Naive thymus-derived CD8-positive, alpha-beta T cell (primary cell): ENCODE measurements at regions not wholly inside any gene's neighbourhood (a gene's known extent, or its start where the extent isn't known, plus 50 kb on each side); places are given as distances from the start of the nearest gene placed in this dataset.

Experiments used
- ATAC-seq, 2 donors: fragments of 150-1000 bp; cut with Tn5 transposase in 1 of 2; sonication (Bioruptor Pico), chemical (Tn5 transposase) in 1 of 2; 1 replicate in 1 of 2; 2 replicates in 1 of 2; pipeline ENCODE4 v1.10.0; 2021; ENCODE audit warnings: mild to moderate bottlenecking in 2 of 2, moderate library complexity in 2 of 2
- POLR2A ChIA-PET: fragments of 350-600 bp; sonication (Branson Sonifier 250); formaldehyde crosslinking; loops from one replicate; lab custom pipeline; 2021; ENCODE audit warnings: antibody characterized with exemption; lab: Charles Lee
- DNase-seq, 10 donors: peaks; one replicate each; pipeline versions ENCODE4 v3.0.0 to v3.0.0-alpha.2; 2020 to 2022
- H3K27ac Mint-ChIP-seq, 10 donors: one replicate each; pipeline ENCODE4 v1.8.0; 2020 to 2022; ENCODE audit warnings: mild to moderate bottlenecking in 10 of 10, mixed read lengths in 10 of 10, moderate library complexity in 4 of 10, inconsistent platforms in 1 of 10
- H3K27me3 Mint-ChIP-seq, 5 donors: one replicate each; pipeline ENCODE4 v1.8.0; 2021 to 2022; ENCODE audit warnings: mixed read lengths in 5 of 5
- H3K36me3 Mint-ChIP-seq, 3 donors: one replicate each; pipeline ENCODE4 v1.8.0; 2020 to 2022; ENCODE audit warnings: mixed read lengths in 3 of 3, mild to moderate bottlenecking in 2 of 3, inconsistent platforms in 1 of 3
- H3K4me1 Mint-ChIP-seq, 4 donors: one replicate each; pipeline ENCODE4 v1.8.0; 2021 to 2022; ENCODE audit warnings: mixed read lengths in 4 of 4
- H3K4me3 Mint-ChIP-seq, 10 donors: one replicate each; pipeline ENCODE4 v1.8.0; 2020 to 2022; ENCODE audit warnings: mild to moderate bottlenecking in 10 of 10, mixed read lengths in 10 of 10, moderate library complexity in 6 of 10, inconsistent platforms in 1 of 10
- H3K9me3 Mint-ChIP-seq, 9 donors: one replicate each; pipeline ENCODE4 v1.8.0; 2020 to 2022; ENCODE audit warnings: mixed read lengths in 9 of 9, mild to moderate bottlenecking in 3 of 9, inconsistent platforms in 1 of 9, moderate library complexity in 1 of 9

- no peak for DNase-seq
- no peak for ATAC-seq
- Mint-ChIP-seq H3K27me3 (peaks cover 9 to 25% (median 9%) of the 10 kb centered on the region in 5 donors), H3K4me3 (no peak overlapping the region), H3K9me3 (peaks cover 0 to 2% (median 0%) of the 10 kb centered on the region in 9 donors), H3K36me3 (no peaks in the 10 kb centered on the region), H3K27ac (no peak overlapping the region), H3K4me1 (no peaks in the 10 kb centered on the region)
- POLR2A ChIA-PET, result no interaction called here
Measured at GRCh38 chr3:70808881-70809280, 496.4 kb upstream of the MDFIC2 start.

- no peaks in the 10 kb centered on the region for H3K4me1 Mint-ChIP-seq
Measured at GRCh38 chr3:70806556-70806955, 494.1 kb upstream of the MDFIC2 start.

GRCh38 chr3:70806021-70806420 lies 493.6 kb upstream of the MDFIC2 start:
- H3K36me3 Mint-ChIP-seq, result no peaks in the 10 kb centered on the region
- no peaks in the 10 kb centered on the region for H3K4me1 Mint-ChIP-seq
- DNase-seq (no peak), ATAC-seq (no peak)
- no peak overlapping the region for H3K27ac Mint-ChIP-seq
- POLR2A ChIA-PET, result no interaction called here
- H3K27me3 Mint-ChIP-seq, result peaks cover 9 to 28% (median 14%) of the 10 kb centered on the region in 5 donors
- no peak overlapping the region for H3K4me3 Mint-ChIP-seq
- peaks cover 0 to 2% (median 0%) of the 10 kb centered on the region in 9 donors for H3K9me3 Mint-ChIP-seq

More at GRCh38 chr3:70806556-70806955, 494.1 kb upstream of the MDFIC2 start:
- H3K27me3 Mint-ChIP-seq, result peaks cover 9 to 25% (median 12%) of the 10 kb centered on the region in 5 donors
- DNase-seq, result no peak
- peaks cover 0 to 2% (median 0%) of the 10 kb centered on the region in 9 donors for H3K9me3 Mint-ChIP-seq
- H3K4me3 Mint-ChIP-seq, result no peak overlapping the region
- no peak overlapping the region for H3K27ac Mint-ChIP-seq
- POLR2A ChIA-PET, result no interaction called here
- no peak for ATAC-seq
- H3K36me3 Mint-ChIP-seq, result no peaks in the 10 kb centered on the region

GRCh38 chr3:70805061-70805889 lies 492.8 kb upstream of the MDFIC2 start:
- POLR2A ChIA-PET, result no interaction called here
- no peaks in the 10 kb centered on the region for H3K36me3 Mint-ChIP-seq
- DNase-seq (no peak), ATAC-seq (no peak)
- H3K9me3 Mint-ChIP-seq, result peaks cover 0 to 2% (median 0%) of the 10 kb centered on the region in 9 donors
- no peak overlapping the region for H3K4me3 Mint-ChIP-seq
- H3K27ac Mint-ChIP-seq, result no peak overlapping the region
- no peaks in the 10 kb centered on the region for H3K4me1 Mint-ChIP-seq
- H3K27me3 Mint-ChIP-seq, result peaks cover 9 to 35% (median 16%) of the 10 kb centered on the region in 5 donors

- Mint-ChIP-seq H3K36me3 (no peaks in the 10 kb centered on the region), H3K9me3 (peaks cover 0 to 2% (median 0%) of the 10 kb centered on the region in 9 donors), H3K27ac (no peak overlapping the region), H3K27me3 (peaks cover 14 to 47% (median 23%) of the 10 kb centered on the region in 5 donors), H3K4me1 (no peaks in the 10 kb centered on the region), H3K4me3 (no peak overlapping the region)
- POLR2A ChIA-PET, result no interaction called here
- no peak for ATAC-seq
- DNase-seq, result no peak
Measured at GRCh38 chr3:70803891-70804290, 491.5 kb upstream of the MDFIC2 start.

GRCh38 chr3:70803319-70803718 lies 490.9 kb upstream of the MDFIC2 start:
- Mint-ChIP-seq H3K27ac (no peak overlapping the region), H3K4me3 (no peak overlapping the region), H3K9me3 (peaks cover 0 to 2% (median 0%) of the 10 kb centered on the region in 9 donors), H3K4me1 (no peaks in the 10 kb centered on the region), H3K27me3 (peaks cover 14 to 50% (median 23%) of the 10 kb centered on the region in 5 donors), H3K36me3 (no peaks in the 10 kb centered on the region)
- no peak for DNase-seq
- no peak for ATAC-seq
- POLR2A ChIA-PET, result no interaction called here

GRCh38 chr3:70800951-70801350 lies 488.5 kb upstream of the MDFIC2 start:
- POLR2A ChIA-PET, result no interaction called here
- ATAC-seq (no peak), DNase-seq (no peak)
- Mint-ChIP-seq H3K27ac (no peak overlapping the region), H3K4me3 (no peak overlapping the region), H3K9me3 (peaks cover 0 to 5% (median 0%) of the 10 kb centered on the region in 9 donors), H3K4me1 (no peaks in the 10 kb centered on the region), H3K36me3 (peaks cover 0 to 3% (median 0%) of the 10 kb centered on the region in 3 donors), H3K27me3 (peaks cover 7 to 49% (median 23%) of the 10 kb centered on the region in 5 donors)

GRCh38 chr3:70789878-70790277 lies 477.4 kb upstream of the MDFIC2 start:
- POLR2A ChIA-PET, result no interaction called here
- Mint-ChIP-seq H3K36me3 (peaks cover 0 to 5% (median 0%) of the 10 kb centered on the region in 3 donors), H3K27ac (no peak overlapping the region), H3K27me3 (peaks cover 0 to 8% (median 1%) of the 10 kb centered on the region in 5 donors), H3K9me3 (peaks cover 0 to 7% (median 0%) of the 10 kb centered on the region in 9 donors), H3K4me1 (no peaks in the 10 kb centered on the region), H3K4me3 (no peak overlapping the region)
- no peak for ATAC-seq
- DNase-seq, result no peak

- Mint-ChIP-seq H3K4me3 (no peak overlapping the region), H3K4me1 (no peaks in the 10 kb centered on the region), H3K9me3 (peaks cover 0 to 10% (median 1%) of the 10 kb centered on the region in 9 donors), H3K27me3 (peaks cover 0 to 8% (median 6%) of the 10 kb centered on the region in 5 donors), H3K27ac (no peak overlapping the region), H3K36me3 (peaks cover 0 to 6% (median 0%) of the 10 kb centered on the region in 3 donors)
- POLR2A ChIA-PET, result no interaction called here
- ATAC-seq, result no peak
- DNase-seq, result no peak
Measured at GRCh38 chr3:70780790-70781189, 468.4 kb upstream of the MDFIC2 start.

GRCh38 chr3:70779296-70779695 lies 466.9 kb upstream of the MDFIC2 start:
- Mint-ChIP-seq H3K9me3 (peaks cover 0 to 10% (median 1%) of the 10 kb centered on the region in 9 donors), H3K4me1 (no peaks in the 10 kb centered on the region), H3K27ac (no peak overlapping the region), H3K36me3 (peaks cover 0 to 9% (median 0%) of the 10 kb centered on the region in 3 donors), H3K27me3 (peaks cover 4 to 17% (median 7%) of the 10 kb centered on the region in 5 donors), H3K4me3 (no peak overlapping the region)
- no peak for DNase-seq
- no peak for ATAC-seq
- POLR2A ChIA-PET, result no interaction called here

GRCh38 chr3:70776081-70776480 lies 463.6 kb upstream of the MDFIC2 start:
- DNase-seq (no peak), ATAC-seq (no peak)
- Mint-ChIP-seq H3K4me3 (no peak overlapping the region), H3K4me1 (no peaks in the 10 kb centered on the region), H3K36me3 (peaks cover 0 to 9% (median 0%) of the 10 kb centered on the region in 3 donors), H3K9me3 (peaks cover 0 to 10% (median 1%) of the 10 kb centered on the region in 9 donors), H3K27me3 (peaks cover 4 to 24% (median 15%) of the 10 kb centered on the region in 5 donors), H3K27ac (no peak overlapping the region)
- POLR2A ChIA-PET, result no interaction called here

GRCh38 chr3:70775257-70775656 lies 462.8 kb upstream of the MDFIC2 start:
- no peak for ATAC-seq
- no peaks in the 10 kb centered on the region for H3K4me1 Mint-ChIP-seq
- DNase-seq, result no peak
- peaks cover 0 to 9% (median 0%) of the 10 kb centered on the region in 3 donors for H3K36me3 Mint-ChIP-seq
- H3K27ac Mint-ChIP-seq, result no peak overlapping the region
- H3K9me3 Mint-ChIP-seq, result peaks cover 0 to 10% (median 1%) of the 10 kb centered on the region in 9 donors
- no peak overlapping the region for H3K4me3 Mint-ChIP-seq
- POLR2A ChIA-PET, result no interaction called here
- H3K27me3 Mint-ChIP-seq, result peaks cover 4 to 32% (median 15%) of the 10 kb centered on the region in 5 donors

GRCh38 chr3:70774641-70775040 lies 462.2 kb upstream of the MDFIC2 start:
- no peak for ATAC-seq
- H3K4me3 Mint-ChIP-seq, result no peak overlapping the region
- DNase-seq, result no peak
- H3K36me3 Mint-ChIP-seq, result peaks cover 0 to 9% (median 0%) of the 10 kb centered on the region in 3 donors
- POLR2A ChIA-PET, result no interaction called here
- H3K4me1 Mint-ChIP-seq, result no peaks in the 10 kb centered on the region
- no peak overlapping the region for H3K27ac Mint-ChIP-seq
- peaks cover 0 to 10% (median 1%) of the 10 kb centered on the region in 9 donors for H3K9me3 Mint-ChIP-seq
- H3K27me3 Mint-ChIP-seq, result peaks cover 4 to 36% (median 15%) of the 10 kb centered on the region in 5 donors
